ENCODE measurements at regions not wholly inside any gene's neighbourhood (a gene's known extent, or its start where the extent isn't known, plus 50 kb on each side); places are given as distances from the start of the nearest gene placed in this dataset.

DNA sequence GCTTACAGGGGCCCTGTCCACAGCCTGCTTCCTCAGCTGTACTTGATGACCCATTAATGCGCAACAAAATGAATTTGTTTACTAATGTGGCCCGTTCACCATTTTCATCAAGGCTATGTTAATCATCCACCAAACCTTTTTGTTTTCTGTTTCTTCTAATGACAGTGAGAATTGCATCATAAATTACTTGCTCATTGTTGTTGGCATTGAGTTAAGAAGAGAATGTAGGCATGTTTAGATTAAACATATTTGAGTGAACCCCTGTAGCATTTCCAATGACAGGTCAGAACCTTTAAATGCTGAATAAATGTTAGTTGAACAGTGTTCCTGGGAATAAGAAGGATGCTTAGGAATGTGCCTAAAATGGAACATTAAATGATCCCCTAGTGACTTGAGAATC lies 183.4 kb downstream of the SPRY1 start:
- TF ChIP-seq, protein P1, sequence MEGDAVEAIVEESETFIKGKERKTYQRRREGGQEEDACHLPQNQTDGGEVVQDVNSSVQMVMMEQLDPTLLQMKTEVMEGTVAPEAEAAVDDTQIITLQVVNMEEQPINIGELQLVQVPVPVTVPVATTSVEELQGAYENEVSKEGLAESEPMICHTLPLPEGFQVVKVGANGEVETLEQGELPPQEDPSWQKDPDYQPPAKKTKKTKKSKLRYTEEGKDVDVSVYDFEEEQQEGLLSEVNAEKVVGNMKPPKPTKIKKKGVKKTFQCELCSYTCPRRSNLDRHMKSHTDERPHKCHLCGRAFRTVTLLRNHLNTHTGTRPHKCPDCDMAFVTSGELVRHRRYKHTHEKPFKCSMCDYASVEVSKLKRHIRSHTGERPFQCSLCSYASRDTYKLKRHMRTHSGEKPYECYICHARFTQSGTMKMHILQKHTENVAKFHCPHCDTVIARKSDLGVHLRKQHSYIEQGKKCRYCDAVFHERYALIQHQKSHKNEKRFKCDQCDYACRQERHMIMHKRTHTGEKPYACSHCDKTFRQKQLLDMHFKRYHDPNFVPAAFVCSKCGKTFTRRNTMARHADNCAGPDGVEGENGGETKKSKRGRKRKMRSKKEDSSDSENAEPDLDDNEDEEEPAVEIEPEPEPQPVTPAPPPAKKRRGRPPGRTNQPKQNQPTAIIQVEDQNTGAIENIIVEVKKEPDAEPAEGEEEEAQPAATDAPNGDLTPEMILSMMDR (IDR thresholded peaks at IDR 0.05): no peak
- TF ChIP-seq POLR2A (IDR thresholded peaks at IDR 0.05) (no peak), POLR2AphosphoS5 (IDR thresholded peaks at IDR 0.05) (no peak)

Measured in sigmoid colon (tissue), 4 donors.